NB4 (cell line): ENCODE measurements at regions not wholly inside any gene's neighbourhood (a gene's known extent, or its start where the extent isn't known, plus 50 kb on each side); places are given as distances from the start of the nearest gene placed in this dataset.

Experiments
- MYC ChIP-seq: IDR thresholded peaks from 2 replicates; pipeline ENCODE4 v1.6.1; 2011; ENCODE audit warnings: low read depth, low read length
- TF ChIP-seq, protein P1 (sequence below): IDR thresholded peaks from one replicate; pipeline ENCODE4 v1.5.1; 2012; ENCODE audit warnings: low read depth, low read length

- TF ChIP-seq, protein P1, sequence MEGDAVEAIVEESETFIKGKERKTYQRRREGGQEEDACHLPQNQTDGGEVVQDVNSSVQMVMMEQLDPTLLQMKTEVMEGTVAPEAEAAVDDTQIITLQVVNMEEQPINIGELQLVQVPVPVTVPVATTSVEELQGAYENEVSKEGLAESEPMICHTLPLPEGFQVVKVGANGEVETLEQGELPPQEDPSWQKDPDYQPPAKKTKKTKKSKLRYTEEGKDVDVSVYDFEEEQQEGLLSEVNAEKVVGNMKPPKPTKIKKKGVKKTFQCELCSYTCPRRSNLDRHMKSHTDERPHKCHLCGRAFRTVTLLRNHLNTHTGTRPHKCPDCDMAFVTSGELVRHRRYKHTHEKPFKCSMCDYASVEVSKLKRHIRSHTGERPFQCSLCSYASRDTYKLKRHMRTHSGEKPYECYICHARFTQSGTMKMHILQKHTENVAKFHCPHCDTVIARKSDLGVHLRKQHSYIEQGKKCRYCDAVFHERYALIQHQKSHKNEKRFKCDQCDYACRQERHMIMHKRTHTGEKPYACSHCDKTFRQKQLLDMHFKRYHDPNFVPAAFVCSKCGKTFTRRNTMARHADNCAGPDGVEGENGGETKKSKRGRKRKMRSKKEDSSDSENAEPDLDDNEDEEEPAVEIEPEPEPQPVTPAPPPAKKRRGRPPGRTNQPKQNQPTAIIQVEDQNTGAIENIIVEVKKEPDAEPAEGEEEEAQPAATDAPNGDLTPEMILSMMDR, result no peak
- TF ChIP-seq MYC, result no peak
Observed at GRCh38 chr9:129258823-129259301, 80.8 kb upstream of the IER5L start.
